ENCODE measurements at regions not wholly inside any gene's neighbourhood (a gene's known extent, or its start where the extent isn't known, plus 50 kb on each side); places are given as distances from the start of the nearest gene placed in this dataset.
"Not testable (repeated sequence)": the region's sequence is repeated elsewhere in the genome, so short reads cannot be mapped to it uniquely, and the experiment has no call there.

GRCh38 chr7:113504142-113504541, 385.8 kb upstream of the SMIM30 start:
- Histone ChIP-seq H3K9ac (no peak overlapping the region), H3K4me3 (no peak overlapping the region), H3K4me2 (no peak overlapping the region), H3F3A (ENCODE audit: low read depth) (no peaks in the 10 kb centered on the region), H3K9me3 (ENCODE audit: low read depth) (peaks cover 15% of the 10 kb centered on the region), H3K36me3 (no peaks in the 10 kb centered on the region), H3K27ac (no peak overlapping the region), H4K20me1 (ENCODE audit: low read depth) (no peaks in the 10 kb centered on the region), H3K79me2 (ENCODE audit: low read depth) (no peaks in the 10 kb centered on the region), H3K4me1 (no peaks in the 10 kb centered on the region), H3K27me3 (no peaks in the 10 kb centered on the region), H2AFZ (replicated peaks) (no peak overlapping the region)
- Mint-ChIP-seq H3K9me3 (no peaks in the 10 kb centered on the region), H3K4me3 (no peak overlapping the region), H3K27me3 (ENCODE audit: insufficient read depth, low read depth) (no peaks in the 10 kb centered on the region), H3K4me1 (no peaks in the 10 kb centered on the region), H3K27ac (no peak overlapping the region), H3K36me3 (no peaks in the 10 kb centered on the region)
- DNase-seq (ENCODE audit: low spot score), result no peak
- TF ChIP-seq, protein P1, sequence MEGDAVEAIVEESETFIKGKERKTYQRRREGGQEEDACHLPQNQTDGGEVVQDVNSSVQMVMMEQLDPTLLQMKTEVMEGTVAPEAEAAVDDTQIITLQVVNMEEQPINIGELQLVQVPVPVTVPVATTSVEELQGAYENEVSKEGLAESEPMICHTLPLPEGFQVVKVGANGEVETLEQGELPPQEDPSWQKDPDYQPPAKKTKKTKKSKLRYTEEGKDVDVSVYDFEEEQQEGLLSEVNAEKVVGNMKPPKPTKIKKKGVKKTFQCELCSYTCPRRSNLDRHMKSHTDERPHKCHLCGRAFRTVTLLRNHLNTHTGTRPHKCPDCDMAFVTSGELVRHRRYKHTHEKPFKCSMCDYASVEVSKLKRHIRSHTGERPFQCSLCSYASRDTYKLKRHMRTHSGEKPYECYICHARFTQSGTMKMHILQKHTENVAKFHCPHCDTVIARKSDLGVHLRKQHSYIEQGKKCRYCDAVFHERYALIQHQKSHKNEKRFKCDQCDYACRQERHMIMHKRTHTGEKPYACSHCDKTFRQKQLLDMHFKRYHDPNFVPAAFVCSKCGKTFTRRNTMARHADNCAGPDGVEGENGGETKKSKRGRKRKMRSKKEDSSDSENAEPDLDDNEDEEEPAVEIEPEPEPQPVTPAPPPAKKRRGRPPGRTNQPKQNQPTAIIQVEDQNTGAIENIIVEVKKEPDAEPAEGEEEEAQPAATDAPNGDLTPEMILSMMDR (IDR thresholded peaks at IDR 0.05), result no peak
- TF ChIP-seq EZH2 (IDR thresholded peaks at IDR 0.05) (no peak), EZH2phosphoT487 (IDR thresholded peaks at IDR 0.05) (no peak)

GRCh38 chr7:113496586-113496985, 378.2 kb upstream of the SMIM30 start:
- H3K36me3 ChIP-seq; H3K27me3 ChIP-seq; H3K79me2 ChIP-seq (ENCODE audit: low read depth); DNase-seq (ENCODE audit: low spot score); H3F3A ChIP-seq (ENCODE audit: low read depth); H3K27me3 Mint-ChIP-seq (ENCODE audit: insufficient read depth, low read depth); H3K4me2 ChIP-seq; H3K9me3 Mint-ChIP-seq; H3K4me3 Mint-ChIP-seq; H3K9ac ChIP-seq; H2AFZ ChIP-seq (replicated peaks); H3K4me3 ChIP-seq; H3K36me3 Mint-ChIP-seq; H3K27ac Mint-ChIP-seq; H3K27ac ChIP-seq; H4K20me1 ChIP-seq (ENCODE audit: low read depth); H3K4me1 Mint-ChIP-seq; H3K4me1 ChIP-seq; H3K9me3 ChIP-seq (ENCODE audit: low read depth): not testable (repeated sequence)

GRCh38 chr7:113494797-113495566, 376.6 kb upstream of the SMIM30 start:
- not testable (repeated sequence) for H3K9me3 ChIP-seq (ENCODE audit: low read depth); H3K9me3 Mint-ChIP-seq; H3K27ac ChIP-seq; H3K4me3 Mint-ChIP-seq; H3K4me1 Mint-ChIP-seq; H3K4me1 ChIP-seq; H3F3A ChIP-seq (ENCODE audit: low read depth); H3K4me2 ChIP-seq; H3K27ac Mint-ChIP-seq; H2AFZ ChIP-seq (replicated peaks); H4K20me1 ChIP-seq (ENCODE audit: low read depth); DNase-seq (ENCODE audit: low spot score); H3K27me3 ChIP-seq; H3K27me3 Mint-ChIP-seq (ENCODE audit: insufficient read depth, low read depth); H3K4me3 ChIP-seq; H3K36me3 ChIP-seq; H3K9ac ChIP-seq; H3K79me2 ChIP-seq (ENCODE audit: low read depth); H3K36me3 Mint-ChIP-seq

GRCh38 chr7:113491305-113491704, 373.0 kb upstream of the SMIM30 start:
- Histone ChIP-seq H3K4me1 (no peaks in the 10 kb centered on the region), H3K4me2 (no peak overlapping the region), H3K4me3 (no peak overlapping the region), H3F3A (ENCODE audit: low read depth) (no peaks in the 10 kb centered on the region), H3K27ac (no peak overlapping the region), H3K36me3 (no peaks in the 10 kb centered on the region), H2AFZ (replicated peaks) (no peak overlapping the region), H3K9me3 (ENCODE audit: low read depth) (peaks cover 8% of the 10 kb centered on the region), H3K27me3 (no peaks in the 10 kb centered on the region), H3K79me2 (ENCODE audit: low read depth) (no peaks in the 10 kb centered on the region), H3K9ac (no peak overlapping the region), H4K20me1 (ENCODE audit: low read depth) (no peaks in the 10 kb centered on the region)
- Mint-ChIP-seq H3K36me3 (no peaks in the 10 kb centered on the region), H3K27ac (no peak overlapping the region), H3K4me1 (no peaks in the 10 kb centered on the region), H3K27me3 (ENCODE audit: insufficient read depth, low read depth) (no peaks in the 10 kb centered on the region), H3K9me3 (no peaks in the 10 kb centered on the region), H3K4me3 (no peak overlapping the region)
- no peak for TF ChIP-seq EZH2phosphoT487 (IDR thresholded peaks at IDR 0.05)
- TF ChIP-seq EZH2 (IDR thresholded peaks at IDR 0.05), result no peak
- TF ChIP-seq, protein P1 (IDR thresholded peaks at IDR 0.05), result no peak
- no peak for DNase-seq (ENCODE audit: low spot score)
